NCI-H1105 treated with DMSO at 0.1 percent for 48 hours (cell line): ENCODE measurements at regions not wholly inside any gene's neighbourhood (a gene's known extent, or its start where the extent isn't known, plus 50 kb on each side); places are given as distances from the start of the nearest gene placed in this dataset.

ENCODE experiments used
- DNase-seq: peaks from one replicate; lab custom pipeline; 2025; lab: John Stamatoyannopoulos, UW

- DNase-seq = no peak
Measured at GRCh38 chr13:90070837-90071525, 1276.5 kb upstream of the MIR17HG start.

- no peak for DNase-seq
Measured at GRCh38 chr13:90084684-90085290, 1262.7 kb upstream of the MIR17HG start.

GRCh38 chr13:90089051-90089450, 1258.4 kb upstream of the MIR17HG start:
- no peak for DNase-seq

DNA sequence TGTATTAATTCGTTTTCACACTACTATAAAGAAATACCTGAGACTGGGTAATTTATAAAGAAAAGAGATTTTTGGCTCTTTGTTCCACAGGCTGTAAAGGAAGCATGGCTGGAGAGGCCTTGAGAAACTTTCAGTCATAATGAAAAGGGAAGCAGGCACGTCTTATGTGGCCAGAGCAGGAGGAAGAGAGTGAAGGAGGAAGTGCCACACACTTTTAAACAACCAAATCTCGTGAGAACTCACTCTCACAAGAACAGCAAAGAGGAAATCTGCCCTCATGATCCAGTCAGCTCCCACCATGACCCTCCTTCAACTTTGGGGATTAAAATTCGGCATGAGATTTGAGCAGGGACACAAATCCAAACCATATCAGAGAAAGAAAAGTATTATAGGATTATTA, 1255.9 kb upstream of the MIR17HG start:
- DNase-seq = no peak

GRCh38 chr13:90094357-90094756, 1253.1 kb upstream of the MIR17HG start:
- DNase-seq = no peak

GRCh38 chr13:90098577-90098976, 1248.9 kb upstream of the MIR17HG start:
- DNase-seq = no peak

- no peak for DNase-seq
Measured at GRCh38 chr13:90099847-90100246, 1247.6 kb upstream of the MIR17HG start.

GRCh38 chr13:90103099-90103784, 1244.2 kb upstream of the MIR17HG start:
- DNase-seq = no peak

GRCh38 chr13:90104764-90105163, 1242.7 kb upstream of the MIR17HG start:
- DNase-seq = no peak

DNA sequence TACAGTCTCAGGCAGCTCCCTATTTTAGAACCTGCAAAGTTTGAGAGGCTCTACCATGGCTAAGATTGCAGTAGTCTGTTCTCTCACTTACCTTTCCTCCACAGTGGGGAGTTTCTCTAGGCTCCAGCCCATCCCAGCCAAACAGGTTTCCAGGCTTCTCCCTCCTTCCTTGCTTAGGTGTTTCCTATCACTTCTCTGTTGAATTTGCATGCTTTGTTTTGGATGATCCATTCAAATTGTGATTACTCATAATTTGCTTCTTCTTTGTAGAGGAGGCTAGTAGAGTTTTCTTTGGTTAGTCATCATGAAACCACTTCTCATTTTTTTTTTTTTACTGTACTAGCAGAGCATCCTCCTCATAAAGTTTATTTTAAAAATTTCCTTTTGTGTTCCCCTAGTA, 1242.2 kb upstream of the MIR17HG start:
- no peak for DNase-seq

DNA sequence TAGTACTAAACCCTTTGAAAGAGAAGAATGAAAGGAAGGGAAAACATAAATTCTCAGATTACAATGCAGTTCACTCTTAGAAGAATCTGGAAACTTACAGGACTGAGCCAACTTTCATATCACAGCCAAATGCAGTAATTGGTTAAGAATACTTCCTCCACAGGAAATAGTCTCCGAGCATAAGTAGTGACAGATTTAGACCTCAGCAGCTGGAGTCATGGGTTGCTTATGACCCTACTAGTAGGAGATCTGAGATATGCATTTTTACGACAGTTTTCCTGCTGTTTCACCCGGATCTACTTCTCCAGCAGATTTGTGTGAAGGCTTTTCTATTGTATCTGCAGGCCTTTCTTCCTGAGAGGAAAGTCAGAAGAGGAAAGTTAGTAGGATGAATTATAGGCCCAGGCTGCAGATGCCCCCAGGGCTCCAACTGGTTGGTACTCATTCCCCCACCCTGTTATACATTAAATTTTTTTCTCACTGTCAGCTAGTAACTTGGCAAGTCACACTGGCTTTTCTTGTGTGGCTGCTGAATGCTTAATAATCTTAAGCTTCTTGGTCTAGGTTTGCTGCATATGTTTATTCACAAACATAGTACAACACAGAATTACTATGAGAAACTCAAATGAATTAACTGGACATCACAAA, 1241.5 kb upstream of the MIR17HG start:
- DNase-seq = no peak

DNA sequence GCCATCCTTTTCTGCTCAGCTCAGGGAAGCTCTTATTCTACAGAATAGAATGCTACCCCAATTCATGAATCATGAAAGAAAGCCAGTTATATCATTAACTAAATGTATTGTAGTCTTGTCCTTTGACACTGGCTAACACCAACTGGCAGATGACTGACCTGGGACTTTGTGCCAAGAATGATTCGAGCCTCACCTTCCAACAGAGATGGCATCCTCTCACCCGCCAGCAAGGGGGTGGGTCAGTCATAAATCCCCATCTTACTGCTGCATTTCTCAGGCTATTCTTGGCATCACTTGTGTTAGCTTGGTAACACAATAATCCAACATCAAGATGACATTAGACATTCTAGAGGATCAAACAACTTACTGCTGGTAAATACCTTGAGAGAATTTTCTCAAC, 1239.8 kb upstream of the MIR17HG start:
- DNase-seq = no peak

DNA sequence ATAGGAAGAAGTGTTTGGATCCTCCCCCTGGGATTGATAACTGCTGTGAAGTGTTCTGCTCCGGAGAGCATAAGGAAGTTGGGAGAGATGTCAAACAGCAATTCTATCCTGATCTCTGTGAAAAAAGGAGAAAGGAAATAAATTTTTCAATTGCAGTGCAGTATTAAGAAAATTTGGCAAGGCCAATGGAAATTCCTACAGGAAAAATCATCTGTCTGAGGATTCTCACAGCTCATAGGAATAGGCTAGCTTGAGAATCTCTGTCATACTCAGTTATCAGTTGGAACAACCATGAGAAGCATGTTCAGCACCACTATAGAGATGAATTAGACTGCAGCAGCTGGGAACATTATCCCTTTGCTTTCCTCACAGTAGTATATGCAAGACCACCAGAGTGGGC, 1238.9 kb upstream of the MIR17HG start:
- no peak for DNase-seq

GRCh38 chr13:90116121-90116520, 1231.4 kb upstream of the MIR17HG start:
- DNase-seq = no peak

GRCh38 chr13:90118467-90119071, 1228.9 kb upstream of the MIR17HG start:
- DNase-seq = no peak

GRCh38 chr13:90120026-90120425, 1227.5 kb upstream of the MIR17HG start:
- DNase-seq = peak; percentile 68

DNA sequence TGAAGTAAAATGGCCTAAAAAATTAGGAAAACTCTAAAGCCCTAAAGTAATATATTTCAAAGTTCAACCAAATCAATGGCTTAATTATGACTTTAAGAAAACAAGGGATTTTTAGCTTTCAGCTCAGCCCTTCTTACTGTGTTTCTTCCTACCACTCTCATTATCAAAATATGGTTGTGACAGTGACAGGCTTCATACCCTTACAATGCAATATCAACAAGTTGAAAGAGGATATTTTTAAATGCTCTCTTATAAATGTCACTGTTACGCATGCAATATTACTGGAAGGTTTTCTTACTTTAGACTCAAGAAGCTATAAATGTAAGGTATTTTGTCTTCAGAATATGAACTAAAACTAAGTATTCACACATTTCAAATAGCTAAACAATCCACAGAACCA, 1225.7 kb upstream of the MIR17HG start:
- no peak for DNase-seq

- DNase-seq = no peak
Measured at GRCh38 chr13:90122531-90122930, 1225.0 kb upstream of the MIR17HG start.

- DNase-seq = no peak
Measured at GRCh38 chr13:90135558-90135957, 1211.9 kb upstream of the MIR17HG start.

- DNase-seq = no peak
Measured at GRCh38 chr13:90142251-90142650, 1205.2 kb upstream of the MIR17HG start.

DNA sequence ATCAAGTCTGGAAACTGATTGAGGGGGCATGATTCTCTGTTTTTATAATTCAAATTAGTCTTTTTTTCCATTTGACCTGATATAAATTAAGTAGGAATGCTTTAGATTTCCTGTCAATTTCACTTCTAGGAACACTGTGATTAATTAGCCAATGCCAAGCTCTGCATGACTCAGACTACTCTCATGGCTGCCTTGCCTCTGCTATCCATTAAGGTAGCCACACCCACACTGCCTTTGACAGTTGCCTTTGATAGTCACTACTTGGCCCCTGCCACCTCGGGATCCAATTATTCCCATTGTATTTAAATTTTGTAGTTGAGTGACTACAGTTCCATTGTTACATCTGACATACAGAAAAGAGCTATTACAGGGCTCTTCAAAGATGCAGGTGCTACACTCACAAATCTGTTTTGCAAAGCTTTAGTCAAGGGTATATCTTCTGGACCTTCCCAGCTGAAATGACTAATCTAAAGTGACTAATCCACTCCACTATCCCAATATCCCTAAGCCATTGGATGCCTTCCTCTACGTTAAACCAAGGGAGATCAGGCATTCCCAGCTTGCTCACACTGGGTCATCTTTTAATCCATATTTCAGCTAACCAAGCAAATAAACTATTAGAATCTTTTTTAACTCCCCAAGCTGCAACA, 1193.1 kb upstream of the MIR17HG start:
- no peak for DNase-seq

DNA sequence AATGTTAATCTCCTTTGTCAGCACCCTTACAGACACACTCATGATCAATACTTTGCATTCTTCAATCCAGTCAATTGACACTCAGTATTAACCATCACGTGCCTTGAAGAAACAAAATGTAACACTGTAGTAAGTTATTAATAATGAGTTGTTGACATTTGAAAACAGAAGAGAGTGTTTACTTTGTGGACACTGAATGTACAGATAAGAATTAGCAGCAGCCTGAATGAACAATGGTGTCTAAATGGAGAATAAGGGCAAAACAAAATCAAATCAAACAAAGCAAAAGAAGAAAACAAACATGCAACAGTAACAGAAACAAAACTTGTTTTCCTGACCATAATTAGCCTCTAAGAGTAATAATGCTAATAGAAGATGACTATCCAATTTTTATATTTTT, 1191.1 kb upstream of the MIR17HG start:
- DNase-seq = peak; percentile 7
